Transverse colon (tissue), 4 donors: ENCODE measurements at regions not wholly inside any gene's neighbourhood (a gene's known extent, or its start where the extent isn't known, plus 50 kb on each side); places are given as distances from the start of the nearest gene placed in this dataset.
"Not testable (repeated sequence)": the region's sequence is repeated elsewhere in the genome, so short reads cannot be mapped to it uniquely, and the experiment has no call there.

Source experiments
- DNase-seq: peaks from one replicate; pipeline ENCODE4 v3.0.0-alpha.2; 2019
- H3K27ac ChIP-seq, 4 donors: fragments of 200-600 bp; sonication (generic); 2 replicates each; pipeline ENCODE4 v1.5.1; 2016 to 2018; ENCODE audit warnings: inconsistent platforms in 4 of 4
- H3K27me3 ChIP-seq: fragments of 200-600 bp; sonication (generic); 2 replicates; pipeline ENCODE4 v1.5.1; 2017; ENCODE audit warnings: inconsistent platforms
- H3K36me3 ChIP-seq, 4 donors: fragments of 200-600 bp; sonication (generic); 2 replicates each; pipeline ENCODE4 v1.5.1; 2017 to 2019; ENCODE audit warnings: inconsistent platforms in 4 of 4
- H3K4me1 ChIP-seq, 4 donors: fragments of 200-600 bp; sonication (generic); 2 replicates each; pipeline ENCODE4 v1.5.1; 2017 to 2020; ENCODE audit warnings: inconsistent platforms in 4 of 4
- H3K4me3 ChIP-seq, 4 donors: fragments of 200-600 bp; sonication (generic); 1 replicate in 1 of 4; 2 replicates in 3 of 4; pipeline versions ENCODE4 v1.5.1 to v1.6.1; 2017 to 2019; ENCODE audit warnings: inconsistent platforms in 4 of 4
- H3K9me3 ChIP-seq, 2 donors: fragments of 200-600 bp; sonication (generic); 2 replicates each; pipeline ENCODE4 v1.5.1; 2017 to 2019; ENCODE audit warnings: inconsistent platforms in 2 of 2
- CTCF ChIP-seq, 5 experiments: fragments of 200-600 bp in 3 of 5; fragments of 450-650 bp in 2 of 5; sonication (generic) in 3 of 5; IDR thresholded peaks; 1 replicate in 2 of 5; 2 replicates in 3 of 5; pipeline ENCODE4 v1.5.1; 2016 to 2017; ENCODE audit warnings: antibody characterized with exemption in 5 of 5, inconsistent platforms in 3 of 5, mild to moderate bottlenecking in 2 of 5, moderate library complexity in 1 of 5
- EP300 ChIP-seq: sonication (generic); formaldehyde crosslinking; IDR thresholded peaks from one replicate; pipeline ENCODE4 v1.6.1; 2017; ENCODE audit warnings: antibody characterized with exemption, low read depth
- WGBS, 2 donors: methylation state at CpG; one replicate each; pipeline ENCODE4 v1.1.5; 2018; ENCODE audit warnings: low coverage in 1 of 2; 5-methylcytosine and 5-hydroxymethylcytosine counted together
- in situ Hi-C, 4 donors: fragments of 200-750 bp; cut with MboI; loops; one replicate each; pipeline versions ENCODE4 v1.15.0 to v1.15.1; 2017; ENCODE audit warnings: low sequenced_read_pairs in 3 of 4, low pct_ligation_motif_present in 1 of 4, low pct_unique_long_range_greater_than_20kb in 1 of 4
- intact Hi-C: fragments of 100-400 bp; cut with DNase I; formaldehyde crosslinking; loops from one replicate; pipeline ENCODE4 v1.15.1; 2023; ENCODE audit warnings: low total_unique reads

DNA sequence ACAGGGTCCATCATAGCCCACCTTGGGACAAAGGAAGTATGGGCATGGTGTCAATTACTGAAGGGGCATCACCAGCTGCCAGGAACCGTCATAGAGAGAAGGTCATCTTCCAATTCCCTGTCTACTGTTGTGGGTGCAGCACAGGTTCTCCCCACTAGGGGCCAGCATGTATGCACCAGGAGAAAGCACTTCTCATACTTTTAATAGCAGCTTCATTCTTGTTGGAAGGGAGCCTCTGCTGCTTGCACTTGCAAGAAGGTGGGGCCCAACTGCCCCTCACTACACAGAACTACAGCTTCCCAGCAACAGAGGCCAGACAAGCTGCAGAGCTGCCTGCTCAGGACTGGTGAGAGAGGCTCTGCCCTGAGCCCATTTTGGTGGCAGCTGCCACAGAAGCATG, 182.2 kb downstream of the SPIN4 start:
- H3K27ac ChIP-seq, H3K27me3 ChIP-seq, intact Hi-C loops, in situ Hi-C loops, H3K9me3 ChIP-seq, H3K36me3 ChIP-seq, H3K4me1 ChIP-seq, DNase-seq, H3K4me3 ChIP-seq: not testable (repeated sequence)
- WGBS, 2 donors: no CpG with 5 or more reads among the region's 1 CpG

GRCh38 chrX:63167002-63167401, 184.1 kb downstream of the SPIN4 start:
- in situ Hi-C loops, H3K27ac ChIP-seq, H3K36me3 ChIP-seq, intact Hi-C loops, H3K27me3 ChIP-seq, H3K9me3 ChIP-seq, H3K4me3 ChIP-seq, DNase-seq, H3K4me1 ChIP-seq: not testable (repeated sequence)
- no CpG with 5 or more reads among the region's 1 CpG for WGBS, 2 donors

- H3K9me3 ChIP-seq, H3K4me1 ChIP-seq, DNase-seq, H3K27ac ChIP-seq, H3K4me3 ChIP-seq, in situ Hi-C loops, H3K36me3 ChIP-seq, H3K27me3 ChIP-seq, intact Hi-C loops: not testable (repeated sequence)
- WGBS, 2 donors: no CpG with 5 or more reads among the region's 1 CpG
Measured at GRCh38 chrX:63160994-63161393, 190.1 kb downstream of the SPIN4 start.

GRCh38 chrX:63160340-63160739, 190.8 kb downstream of the SPIN4 start:
- H3K4me1 ChIP-seq, H3K4me3 ChIP-seq, DNase-seq, H3K36me3 ChIP-seq, H3K27me3 ChIP-seq, H3K27ac ChIP-seq, in situ Hi-C loops, H3K9me3 ChIP-seq, intact Hi-C loops: not testable (repeated sequence)
- WGBS, 2 donors: no CpG with 5 or more reads among the region's 1 CpG

GRCh38 chrX:63145526-63145925, 205.6 kb downstream of the SPIN4 start:
- in situ Hi-C loops: not testable (repeated sequence)
- WGBS, 2 donors: no CpG with 5 or more reads among the region's 10 CpGs

DNA sequence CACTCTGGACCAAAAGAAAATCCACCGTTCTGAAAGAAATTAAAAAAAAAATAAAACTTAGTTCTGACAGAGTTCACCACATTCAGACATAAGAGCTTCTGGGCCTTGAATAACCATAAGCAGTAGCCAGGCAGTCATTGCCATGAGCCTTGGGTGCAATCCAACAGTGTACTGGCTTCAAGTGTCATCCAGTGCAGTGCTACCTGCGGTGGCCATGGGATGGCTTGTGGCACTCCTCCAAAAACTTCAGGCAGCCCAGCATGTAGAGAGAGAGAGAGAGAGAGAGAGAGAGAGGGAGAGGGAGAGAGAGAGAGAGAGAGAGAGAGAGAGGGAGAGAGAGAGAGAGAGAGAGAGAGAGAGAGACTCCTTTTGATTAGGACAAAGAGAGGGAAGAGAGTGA, 208.5 kb downstream of the SPIN4 start:
- WGBS, 2 donors: no CpG with 5 or more reads among the region's 2 CpGs
- H3K4me1 ChIP-seq, H3K27ac ChIP-seq, H3K27me3 ChIP-seq, intact Hi-C loops, DNase-seq, H3K4me3 ChIP-seq, H3K36me3 ChIP-seq, H3K9me3 ChIP-seq, in situ Hi-C loops: not testable (repeated sequence)

More at GRCh38 chrX:63145526-63145925, 205.6 kb downstream of the SPIN4 start:
- H3K27me3 ChIP-seq, H3K9me3 ChIP-seq, H3K4me1 ChIP-seq, intact Hi-C loops, H3K4me3 ChIP-seq, H3K27ac ChIP-seq, DNase-seq, H3K36me3 ChIP-seq: not testable (repeated sequence)

GRCh38 chrX:63135859-63136258, 215.3 kb downstream of the SPIN4 start:
- H3K27ac ChIP-seq, intact Hi-C loops, DNase-seq, H3K36me3 ChIP-seq, H3K27me3 ChIP-seq, in situ Hi-C loops, H3K4me3 ChIP-seq, H3K9me3 ChIP-seq, H3K4me1 ChIP-seq: not testable (repeated sequence)
- WGBS, 2 donors: no CpG with 5 or more reads among the region's 2 CpGs

- in situ Hi-C loops (no loop called here), intact Hi-C loops (no loop called here)
- DNase-seq: no peak
- TF ChIP-seq EP300: no peak
- TF ChIP-seq CTCF (IDR thresholded peaks at IDR 0.05): peak in 2 of 5 experiments; percentile 8 to 39
- Histone ChIP-seq H3K36me3 (no peaks in the 10 kb centered on the region), H3K4me1 (no peaks in the 10 kb centered on the region), H3K27ac (no peak overlapping the region), H3K9me3 (no peaks in the 10 kb centered on the region), H3K27me3 (no peaks in the 10 kb centered on the region), H3K4me3 (no peak overlapping the region)
- 9 to 60% methylated on average over 1 to 2 of the region's 2 CpGs for WGBS, 2 donors
Measured at GRCh38 chrX:63128509-63128908, 222.6 kb downstream of the SPIN4 start.
